Inferior parietal cortex (tissue), 1 donor: ENCODE measurements at regions not wholly inside any gene's neighbourhood (a gene's known extent, or its start where the extent isn't known, plus 50 kb on each side); places are given as distances from the start of the nearest gene placed in this dataset.

Experiments
- DNase-seq: peaks from one replicate; pipeline ENCODE4 v3.0.0-alpha.2; 2016; ENCODE audit errors: extremely low spot score

- DNase-seq: no peak
Measured at GRCh38 chr4:126735294-126736132, 897.2 kb upstream of the INTU start.

DNA sequence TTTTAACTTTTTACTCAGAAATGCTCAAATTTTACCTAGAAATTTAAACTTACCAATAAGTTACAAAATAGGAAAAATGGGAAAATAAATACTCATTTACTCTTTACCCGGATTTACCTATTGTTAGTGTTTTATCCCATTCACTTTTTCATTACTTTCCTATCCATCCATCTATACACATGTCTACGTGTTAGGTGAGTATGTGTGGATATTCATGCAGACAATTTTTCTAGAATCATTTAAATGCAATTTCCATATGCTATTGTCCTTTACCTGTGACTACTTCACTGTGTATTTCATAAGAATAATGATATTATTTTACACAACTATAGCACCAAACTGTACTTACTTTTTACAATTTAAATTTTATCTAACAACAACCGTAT lies 896.6 kb upstream of the INTU start:
- DNase-seq: no peak

DNA sequence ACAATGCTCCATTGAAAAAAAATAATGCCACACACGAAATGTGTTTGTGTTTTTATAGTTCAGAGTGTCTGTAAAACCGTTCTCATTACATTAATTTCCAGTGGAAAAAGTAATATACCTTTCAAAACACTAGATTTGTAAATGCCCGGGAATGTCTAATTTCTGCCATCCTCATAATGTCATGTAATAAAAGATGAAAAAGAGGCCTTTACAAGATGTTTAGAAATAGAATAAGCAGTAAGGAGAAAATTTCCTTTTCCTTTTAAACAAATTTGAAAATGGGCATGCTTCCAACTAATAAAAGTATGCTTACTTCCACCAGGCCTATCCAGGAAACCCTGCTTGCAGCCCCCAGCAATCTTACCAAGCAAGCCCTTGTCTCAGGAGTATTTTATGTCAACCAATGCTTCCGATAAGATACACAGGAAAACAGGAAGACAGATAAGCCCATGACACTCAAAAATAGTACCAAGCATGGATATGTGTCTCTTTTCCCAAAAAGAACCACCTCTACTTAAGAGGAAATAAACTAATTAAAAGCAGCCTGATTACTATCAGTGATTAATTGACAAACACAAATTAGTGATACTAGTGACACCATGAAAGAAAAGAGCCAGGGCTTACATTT lies 894.7 kb upstream of the INTU start:
- DNase-seq: no peak

- DNase-seq: no peak
Measured at GRCh38 chr4:126738527-126738923, 894.2 kb upstream of the INTU start.

DNA sequence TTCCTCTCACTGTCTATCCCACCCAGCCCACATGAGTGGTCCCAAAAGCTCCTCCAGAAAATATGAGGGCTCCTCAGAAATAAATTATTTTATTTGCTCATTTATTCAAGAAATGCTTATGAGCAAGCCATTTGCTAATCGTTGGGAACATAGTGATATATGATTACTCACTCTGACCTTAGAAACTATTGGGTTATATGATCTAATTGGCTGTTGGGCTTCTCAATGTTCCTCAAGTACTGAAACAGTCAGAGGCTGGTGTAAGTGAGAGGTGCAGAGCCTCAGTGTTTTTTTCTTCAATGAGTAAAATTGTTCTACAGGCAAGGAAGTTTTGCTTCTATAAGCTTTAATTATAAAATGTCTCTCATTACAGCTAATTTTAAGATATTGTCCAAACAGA lies 893.8 kb upstream of the INTU start:
- no peak for DNase-seq

DNA sequence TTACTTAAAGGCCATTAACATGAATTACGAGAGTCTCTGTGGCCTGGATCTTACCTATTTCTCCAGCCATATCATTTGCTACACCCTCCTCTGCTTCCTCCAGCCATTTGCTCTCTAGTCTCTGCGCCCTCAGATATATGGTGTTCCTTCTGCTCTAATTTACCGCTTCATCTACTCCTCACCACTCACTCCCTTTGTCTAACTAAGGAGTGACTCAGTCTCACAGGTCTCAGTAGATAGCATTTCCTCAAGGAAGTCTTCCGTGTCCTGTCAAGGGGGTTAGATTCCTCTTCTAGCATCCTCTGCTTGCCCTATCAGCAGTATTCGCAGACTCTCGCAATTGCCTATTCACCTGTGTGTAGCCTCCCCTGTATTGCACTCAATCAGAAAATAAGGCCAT lies 892.1 kb upstream of the INTU start:
- DNase-seq: no peak

DNA sequence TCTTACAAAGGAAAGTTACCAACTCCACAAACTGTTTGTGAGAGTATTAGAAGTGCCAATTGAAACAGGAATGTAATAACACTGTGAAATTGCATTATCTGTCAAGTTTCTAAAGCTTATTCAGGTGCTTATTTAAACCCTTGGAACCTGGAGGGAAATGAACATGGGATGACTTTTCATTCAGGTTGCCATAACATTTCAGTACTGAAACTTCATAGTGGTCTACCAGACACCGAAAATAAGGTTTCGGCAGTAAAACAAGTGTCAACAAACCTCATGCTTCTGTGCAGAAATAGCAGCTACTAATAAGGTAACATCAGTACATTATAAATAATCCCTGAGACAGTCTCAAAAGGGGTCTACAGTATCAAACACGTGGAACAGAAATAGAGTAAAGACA lies 890.7 kb upstream of the INTU start:
- no peak for DNase-seq

GRCh38 chr4:126742885-126743284 lies 889.9 kb upstream of the INTU start:
- DNase-seq: no peak

GRCh38 chr4:126748736-126749135 lies 884.0 kb upstream of the INTU start:
- DNase-seq: peak; percentile 8

GRCh38 chr4:126750723-126751122 lies 882.0 kb upstream of the INTU start:
- DNase-seq: no peak

DNA sequence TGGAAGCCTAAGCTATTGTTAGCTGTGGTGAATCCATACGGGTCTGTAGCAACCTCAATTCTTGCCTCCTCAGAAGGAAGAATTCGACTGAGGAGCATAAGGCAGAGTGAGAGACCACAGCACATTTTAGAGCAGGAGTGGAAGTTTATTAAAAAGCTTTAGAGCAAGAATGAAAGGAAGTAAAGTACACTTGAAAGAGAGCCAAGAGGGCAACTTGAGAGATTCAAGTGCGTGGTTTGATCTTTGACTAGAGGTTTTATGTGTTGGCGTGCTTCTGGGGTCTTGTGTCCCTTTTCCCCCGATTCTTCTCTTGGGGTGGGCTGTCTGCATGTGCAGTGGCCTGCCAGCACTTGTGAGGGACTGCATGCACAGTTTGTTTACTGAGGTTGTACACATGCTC lies 880.6 kb upstream of the INTU start:
- DNase-seq: no peak

- no peak for DNase-seq
Measured at GRCh38 chr4:126752702-126753101, 880.1 kb upstream of the INTU start.

GRCh38 chr4:126753592-126753991 lies 879.2 kb upstream of the INTU start:
- DNase-seq: no peak

- no peak for DNase-seq
Measured at GRCh38 chr4:126755506-126755905, 877.3 kb upstream of the INTU start.

DNA sequence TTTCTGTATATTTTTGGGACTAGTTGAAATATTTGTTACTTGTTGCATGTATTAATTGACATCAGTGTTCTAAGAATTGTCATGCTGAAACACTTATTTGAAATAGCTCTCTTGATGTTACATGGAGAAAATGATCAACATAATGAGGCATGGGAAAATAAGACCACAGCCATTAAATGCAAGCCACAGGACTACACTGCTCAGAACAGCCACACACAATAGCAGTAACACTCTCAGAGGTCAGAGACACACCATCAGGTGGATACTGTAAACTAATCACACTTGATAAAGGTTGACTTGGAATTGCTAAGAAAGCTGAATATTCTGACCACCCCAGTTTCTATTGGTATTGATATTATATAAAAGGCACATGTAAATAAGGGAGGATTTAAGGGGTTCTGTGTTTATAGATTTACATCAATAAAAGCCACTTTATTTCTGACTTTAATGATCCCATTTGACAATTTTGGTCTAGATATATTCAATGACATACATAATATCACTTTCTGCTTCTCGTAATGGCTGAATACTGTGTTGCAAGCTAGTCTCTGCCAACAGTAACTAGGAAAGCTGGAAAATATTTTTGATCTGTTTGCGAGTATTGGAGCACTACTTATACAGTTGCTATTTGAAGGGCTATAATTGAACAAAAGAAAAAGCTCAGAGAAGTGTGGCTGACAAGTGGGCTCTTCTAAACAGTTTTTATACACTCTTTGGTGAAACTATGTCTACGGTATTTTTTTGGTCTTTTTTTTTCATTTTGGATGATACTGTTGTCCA lies 876.5 kb upstream of the INTU start:
- DNase-seq: no peak

GRCh38 chr4:126757219-126757618 lies 875.5 kb upstream of the INTU start:
- no peak for DNase-seq

GRCh38 chr4:126758493-126758892 lies 874.3 kb upstream of the INTU start:
- no peak for DNase-seq

DNA sequence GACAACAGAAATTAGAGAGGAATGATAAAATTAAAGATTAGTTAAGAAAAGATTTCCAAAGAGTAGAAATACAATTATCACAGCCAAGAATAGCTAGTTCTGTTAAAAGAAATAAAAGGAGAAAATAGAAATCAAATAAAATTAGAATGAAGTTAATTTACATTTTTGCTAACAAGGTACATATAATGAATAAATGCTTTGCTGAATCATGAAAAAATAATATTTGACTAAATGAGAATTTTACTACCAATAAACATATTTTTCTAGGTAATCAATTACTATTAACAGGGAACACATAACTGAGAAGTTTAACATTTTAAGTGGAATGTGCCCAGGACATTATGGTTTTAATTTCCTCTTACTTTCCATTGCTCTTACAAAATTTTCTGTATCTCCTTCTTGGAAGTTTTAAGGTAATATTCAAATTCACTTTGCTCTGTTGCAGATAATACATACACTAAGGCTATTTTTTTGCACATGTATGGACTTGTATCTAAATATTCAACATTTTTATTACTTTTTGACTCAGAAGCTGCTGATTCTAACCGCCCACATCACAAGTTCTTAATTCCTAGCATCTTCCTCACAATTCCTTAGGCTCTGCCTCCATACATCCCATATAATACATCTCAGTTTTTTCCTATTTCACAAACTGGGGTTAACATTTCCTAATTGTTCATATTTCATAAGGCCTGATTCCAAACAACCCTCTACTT lies 870.7 kb upstream of the INTU start:
- no peak for DNase-seq

- DNase-seq: no peak
Measured at GRCh38 chr4:126762663-126763247, 870.0 kb upstream of the INTU start.

GRCh38 chr4:126766241-126766640 lies 866.5 kb upstream of the INTU start:
- no peak for DNase-seq

DNA sequence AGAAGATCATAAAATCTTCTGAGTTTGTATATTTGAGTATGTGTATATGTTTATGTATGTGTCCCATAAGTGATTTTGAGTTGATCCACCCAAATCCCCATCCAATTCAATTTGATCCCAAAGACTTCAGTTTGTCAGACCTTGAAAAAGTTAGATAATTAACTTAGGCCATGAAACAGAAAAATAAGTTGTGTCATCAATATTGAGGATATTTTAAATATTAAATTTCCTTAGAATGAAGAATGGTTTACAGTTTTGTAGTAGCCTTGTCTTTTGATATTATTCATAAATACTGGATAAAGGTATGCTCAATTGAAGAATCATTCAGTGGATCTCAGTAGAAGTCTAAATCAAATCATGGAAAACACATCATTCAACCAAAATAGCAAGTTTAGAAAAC lies 864.4 kb upstream of the INTU start:
- DNase-seq: no peak
